Hepatocyte (in vitro differentiated cells): ENCODE measurements at regions not wholly inside any gene's neighbourhood (a gene's known extent, or its start where the extent isn't known, plus 50 kb on each side); places are given as distances from the start of the nearest gene placed in this dataset.
"Not testable (repeated sequence)": the region's sequence is repeated elsewhere in the genome, so short reads cannot be mapped to it uniquely, and the experiment has no call there.

Experiments used
- DNase-seq: peaks from one replicate; pipeline ENCODE4 v3.0.0-alpha.2; 2016; ENCODE audit warnings: low spot score
- H2AFZ ChIP-seq: fragments of 200-600 bp; sonication (generic); 2 replicates; pipeline ENCODE4 v1.6.0; 2016; ENCODE audit warnings: antibody characterized with exemption, mild to moderate bottlenecking
- H3K27ac ChIP-seq: fragments of 200-600 bp; sonication (generic); 2 replicates; pipeline ENCODE4 v1.5.1; 2016; ENCODE audit warnings: mild to moderate bottlenecking
- H3K27me3 ChIP-seq: fragments of 200-600 bp; sonication (generic); 2 replicates; pipeline ENCODE4 v1.6.1; 2016
- H3K36me3 ChIP-seq: fragments of 200-600 bp; sonication (generic); replicated peaks from 2 replicates; pipeline ENCODE4 v1.5.1; 2016; ENCODE audit warnings: low read depth; ENCODE audit not compliant: insufficient read depth
- H3K4me1 ChIP-seq: fragments of 200-600 bp; sonication (generic); 2 replicates; pipeline ENCODE4 v1.5.1; 2016; ENCODE audit warnings: mild to moderate bottlenecking, moderate library complexity; ENCODE audit not compliant: insufficient read depth
- H3K4me2 ChIP-seq: fragments of 200-600 bp; sonication (generic); 2 replicates; pipeline ENCODE4 v1.6.0; 2016
- H3K4me3 ChIP-seq: fragments of 200-600 bp; sonication (generic); 2 replicates; pipeline ENCODE4 v1.5.1; 2016; ENCODE audit warnings: mild to moderate bottlenecking
- H3K79me2 ChIP-seq: fragments of 200-600 bp; sonication (generic); 2 replicates; pipeline ENCODE4 v1.6.0; 2017; ENCODE audit warnings: mild to moderate bottlenecking
- H3K9me2 ChIP-seq: fragments of 200-600 bp; sonication (generic); replicated peaks from 2 replicates; pipeline ENCODE4 v1.6.0; 2017; ENCODE audit warnings: mild to moderate bottlenecking; ENCODE audit not compliant: insufficient read depth
- H3K9me3 ChIP-seq: fragments of 200-600 bp; sonication (generic); 2 replicates; pipeline ENCODE4 v1.5.1; 2016; ENCODE audit warnings: low read depth, mild to moderate bottlenecking
- H4K20me1 ChIP-seq: fragments of 200-600 bp; sonication (generic); 2 replicates; pipeline ENCODE4 v1.6.0; 2016; ENCODE audit warnings: mild to moderate bottlenecking; ENCODE audit not compliant: insufficient read depth, poor library complexity, severe bottlenecking
- EZH2 ChIP-seq: fragments of 200-600 bp; sonication (generic); IDR thresholded peaks from 2 replicates; pipeline ENCODE4 v1.6.1; 2016; ENCODE audit warnings: antibody characterized with exemption, mild to moderate bottlenecking, borderline replicate concordance
- EZH2phosphoT487 ChIP-seq: fragments of 200-600 bp; sonication (generic); IDR thresholded peaks from one replicate; pipeline ENCODE4 v1.6.1; 2018; ENCODE audit warnings: antibody characterized with exemption, mild to moderate bottlenecking, low read depth, moderate library complexity; ENCODE audit not compliant: unreplicated experiment, severe bottlenecking
- WGBS: methylation state at CpG from one replicate; pipeline ENCODE4 v1.1.6; 2016; ENCODE audit warnings: low lambda C conversion rate; ENCODE audit errors: missing lambda C conversion rate; 5-methylcytosine and 5-hydroxymethylcytosine counted together
- TF ChIP-seq, protein P1 (sequence below): fragments of 200-600 bp; sonication (generic); IDR thresholded peaks from 2 replicates; pipeline ENCODE4 v1.5.1; 2016; ENCODE audit warnings: antibody characterized with exemption, mild to moderate bottlenecking; ENCODE audit not compliant: poor library complexity

DNA sequence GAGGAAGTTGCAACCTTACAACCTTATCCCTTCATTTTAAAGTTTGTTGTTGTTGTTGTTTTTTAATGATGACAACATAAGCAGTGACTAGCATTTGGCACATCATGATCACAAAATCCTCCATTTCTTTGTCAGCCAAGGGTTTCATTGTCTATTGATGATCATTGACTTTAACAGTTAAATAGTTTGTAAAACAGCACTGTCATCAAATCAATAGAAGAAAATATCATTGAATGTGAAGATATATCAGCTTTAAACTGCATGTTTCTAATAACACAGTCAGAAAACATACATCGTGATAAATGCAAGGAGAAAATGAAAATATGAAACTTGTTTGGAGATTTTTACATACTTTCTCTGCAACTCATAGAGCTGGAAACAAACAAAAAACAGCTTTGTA, 922.3 kb upstream of the LRFN5 start:
- no peaks in the 10 kb centered on the region for H4K20me1 ChIP-seq
- no peaks in the 10 kb centered on the region for H3K9me2 ChIP-seq
- no peak overlapping the region for H3K4me2 ChIP-seq
- no peaks in the 10 kb centered on the region for H3K36me3 ChIP-seq
- no peaks in the 10 kb centered on the region for H3K4me1 ChIP-seq
- H2AFZ ChIP-seq = no peak overlapping the region
- H3K4me3 ChIP-seq = no peak overlapping the region
- no peak for TF ChIP-seq EZH2
- TF ChIP-seq EZH2phosphoT487 = no peak
- TF ChIP-seq, protein P1, sequence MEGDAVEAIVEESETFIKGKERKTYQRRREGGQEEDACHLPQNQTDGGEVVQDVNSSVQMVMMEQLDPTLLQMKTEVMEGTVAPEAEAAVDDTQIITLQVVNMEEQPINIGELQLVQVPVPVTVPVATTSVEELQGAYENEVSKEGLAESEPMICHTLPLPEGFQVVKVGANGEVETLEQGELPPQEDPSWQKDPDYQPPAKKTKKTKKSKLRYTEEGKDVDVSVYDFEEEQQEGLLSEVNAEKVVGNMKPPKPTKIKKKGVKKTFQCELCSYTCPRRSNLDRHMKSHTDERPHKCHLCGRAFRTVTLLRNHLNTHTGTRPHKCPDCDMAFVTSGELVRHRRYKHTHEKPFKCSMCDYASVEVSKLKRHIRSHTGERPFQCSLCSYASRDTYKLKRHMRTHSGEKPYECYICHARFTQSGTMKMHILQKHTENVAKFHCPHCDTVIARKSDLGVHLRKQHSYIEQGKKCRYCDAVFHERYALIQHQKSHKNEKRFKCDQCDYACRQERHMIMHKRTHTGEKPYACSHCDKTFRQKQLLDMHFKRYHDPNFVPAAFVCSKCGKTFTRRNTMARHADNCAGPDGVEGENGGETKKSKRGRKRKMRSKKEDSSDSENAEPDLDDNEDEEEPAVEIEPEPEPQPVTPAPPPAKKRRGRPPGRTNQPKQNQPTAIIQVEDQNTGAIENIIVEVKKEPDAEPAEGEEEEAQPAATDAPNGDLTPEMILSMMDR = no peak
- H3K27me3 ChIP-seq = no peaks in the 10 kb centered on the region
- WGBS = 90% methylated on average over 1 of the region's 1 CpG
- no peak overlapping the region for H3K27ac ChIP-seq
- no peaks in the 10 kb centered on the region for H3K79me2 ChIP-seq
- DNase-seq = no peak
- no peaks in the 10 kb centered on the region for H3K9me3 ChIP-seq

DNA sequence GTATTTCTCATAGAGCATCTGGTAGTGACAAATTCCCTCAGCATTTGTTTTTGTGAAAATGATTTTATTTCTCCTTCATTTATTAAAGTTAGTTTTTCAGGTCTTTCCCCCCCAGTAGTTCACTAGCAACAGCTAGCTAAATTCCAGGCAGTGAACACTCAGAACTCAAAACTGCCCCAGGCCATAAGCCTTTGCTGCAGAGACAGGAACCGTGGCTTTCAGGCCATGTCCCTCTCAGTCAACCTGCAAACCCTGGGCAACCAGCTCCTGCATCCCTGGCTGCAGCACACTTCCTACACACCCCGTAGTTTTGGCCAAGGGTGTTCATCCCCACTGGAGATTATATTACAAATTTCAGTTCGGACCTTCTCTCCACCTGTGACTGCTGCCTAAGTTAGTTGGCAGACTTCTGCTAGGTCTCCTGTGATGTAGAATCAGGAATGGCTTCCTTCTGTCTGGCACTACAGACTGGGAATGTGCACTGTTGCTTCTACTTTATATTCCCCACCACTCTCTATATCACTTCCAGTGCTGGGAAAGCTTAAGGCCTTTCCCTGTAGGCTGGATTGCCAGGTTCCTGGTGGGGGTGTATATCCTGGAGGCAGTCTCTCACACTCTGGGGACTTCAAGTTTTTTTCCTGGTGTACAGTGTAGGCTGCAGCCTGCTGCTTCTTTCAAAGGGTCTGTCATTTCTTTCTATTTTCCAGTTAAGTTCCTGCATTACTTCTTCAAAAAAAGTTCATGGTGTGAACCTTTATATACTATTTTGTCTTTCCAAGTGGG, 924.4 kb upstream of the LRFN5 start:
- Histone ChIP-seq H3K27me3 (no peaks in the 10 kb centered on the region), H3K9me2 (no peaks in the 10 kb centered on the region), H3K4me3 (no peak overlapping the region), H3K4me2 (no peak overlapping the region), H3K27ac (no peak overlapping the region), H3K36me3 (no peaks in the 10 kb centered on the region), H2AFZ (no peak overlapping the region), H3K9me3 (no peaks in the 10 kb centered on the region), H3K79me2 (no peaks in the 10 kb centered on the region), H3K4me1 (no peaks in the 10 kb centered on the region), H4K20me1 (no peaks in the 10 kb centered on the region)
- WGBS = 71% methylated on average over 3 of the region's 3 CpGs
- no peak for TF ChIP-seq EZH2phosphoT487
- TF ChIP-seq, protein P1 = no peak
- TF ChIP-seq EZH2 = no peak
- DNase-seq = no peak

DNA sequence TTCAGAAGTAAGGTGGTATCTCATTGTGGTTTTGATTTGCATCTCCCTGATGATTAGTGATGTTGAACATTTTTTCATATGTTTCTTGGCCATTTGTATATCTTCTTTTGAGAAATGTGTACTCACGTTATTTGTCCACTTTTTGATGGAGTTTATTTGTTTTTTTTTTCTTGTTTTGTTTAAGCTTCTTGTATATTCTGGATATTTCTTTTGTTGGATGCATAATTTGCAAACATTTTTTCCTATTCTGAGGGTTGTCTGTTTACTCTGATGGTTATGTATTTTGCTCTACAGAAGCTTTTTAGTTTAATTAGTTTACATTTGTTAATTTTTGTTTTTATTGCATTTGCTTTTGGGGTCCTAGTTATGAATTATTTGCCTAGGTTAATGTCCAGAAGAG, 927.4 kb upstream of the LRFN5 start:
- WGBS = 95% methylated on average over 1 of the region's 1 CpG

DNA sequence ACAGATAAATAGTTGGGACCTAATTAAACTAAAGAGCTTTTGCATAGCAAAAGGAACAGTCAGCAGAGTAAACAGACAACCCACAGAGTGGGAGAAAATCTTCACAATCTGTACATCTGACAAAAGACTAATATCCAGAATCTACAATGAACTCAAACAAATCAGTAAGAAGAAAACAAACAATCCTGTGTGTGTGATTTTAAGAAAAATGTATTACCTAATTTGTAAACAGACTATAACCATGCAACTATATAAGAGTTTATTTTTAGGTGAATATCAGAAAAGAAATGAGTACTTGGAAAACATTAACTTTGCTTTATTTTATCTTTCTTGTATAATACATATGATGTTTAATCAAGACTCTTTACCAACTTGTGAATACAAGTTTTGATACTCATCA, 929.5 kb upstream of the LRFN5 start:
- not testable (repeated sequence) for H2AFZ ChIP-seq, H3K4me3 ChIP-seq, H3K36me3 ChIP-seq, H3K9me2 ChIP-seq, H3K27me3 ChIP-seq, H3K4me2 ChIP-seq, H4K20me1 ChIP-seq, H3K27ac ChIP-seq, H3K9me3 ChIP-seq, DNase-seq, H3K4me1 ChIP-seq, H3K79me2 ChIP-seq

More for the DNA sequence above, 927.4 kb upstream of the LRFN5 start:
- H3K9me2 ChIP-seq = no peaks in the 10 kb centered on the region
- no peak for DNase-seq
- H3K9me3 ChIP-seq = no peaks in the 10 kb centered on the region
- no peak overlapping the region for H3K4me3 ChIP-seq
- H4K20me1 ChIP-seq = no peaks in the 10 kb centered on the region
- TF ChIP-seq EZH2 = no peak
- no peak for TF ChIP-seq EZH2phosphoT487
- TF ChIP-seq, protein P1 = no peak
- no peaks in the 10 kb centered on the region for H3K79me2 ChIP-seq
- H3K36me3 ChIP-seq = no peaks in the 10 kb centered on the region
- H3K27ac ChIP-seq = no peak overlapping the region
- no peak overlapping the region for H2AFZ ChIP-seq
- no peak overlapping the region for H3K4me2 ChIP-seq
- H3K4me1 ChIP-seq = no peaks in the 10 kb centered on the region
- H3K27me3 ChIP-seq = no peaks in the 10 kb centered on the region
